HAP-1 (cell line): ENCODE measurements at regions not wholly inside any gene's neighbourhood (a gene's known extent, or its start where the extent isn't known, plus 50 kb on each side); places are given as distances from the start of the nearest gene placed in this dataset.

Source experiments
- DNase-seq, 2 experiments: peaks; one replicate each; pipeline ENCODE4 v3.0.0-alpha.2; 2016 to 2020; ENCODE audit warnings: low spot score in 2 of 2
- H3K27me3 ChIP-seq: fragments of 250-450 bp; sonication (Bioruptor Pico); 2 replicates; pipeline ENCODE4 v1.5.1; 2020; ENCODE audit warnings: low read depth, mild to moderate bottlenecking, moderate library complexity
- H3K36me3 ChIP-seq: fragments of 250-450 bp; sonication (Bioruptor Pico); replicated peaks from 2 replicates; pipeline ENCODE4 v1.5.1; 2020; ENCODE audit warnings: mild to moderate bottlenecking
- H3K4me1 ChIP-seq: fragments of 250-450 bp; sonication (Bioruptor Pico); 2 replicates; pipeline ENCODE4 v1.5.1; 2020; ENCODE audit warnings: mild to moderate bottlenecking
- H3K4me3 ChIP-seq: fragments of 250-450 bp; sonication (Bioruptor Pico); 2 replicates; pipeline ENCODE4 v1.5.1; 2020; ENCODE audit warnings: mild to moderate bottlenecking, moderate library complexity
- H3K9me3 ChIP-seq: fragments of 250-450 bp; sonication (Bioruptor Pico); 2 replicates; pipeline ENCODE4 v1.5.1; 2020; ENCODE audit warnings: mild to moderate bottlenecking, moderate library complexity
- in situ Hi-C: fragments of 300-500 bp; cut with MboI; formaldehyde crosslinking; loops from 3 replicates; pipeline ENCODE4 v1.14.3; 2020; ENCODE audit warnings: low sequenced_read_pairs, inconsistent platforms, mixed read lengths

DNA sequence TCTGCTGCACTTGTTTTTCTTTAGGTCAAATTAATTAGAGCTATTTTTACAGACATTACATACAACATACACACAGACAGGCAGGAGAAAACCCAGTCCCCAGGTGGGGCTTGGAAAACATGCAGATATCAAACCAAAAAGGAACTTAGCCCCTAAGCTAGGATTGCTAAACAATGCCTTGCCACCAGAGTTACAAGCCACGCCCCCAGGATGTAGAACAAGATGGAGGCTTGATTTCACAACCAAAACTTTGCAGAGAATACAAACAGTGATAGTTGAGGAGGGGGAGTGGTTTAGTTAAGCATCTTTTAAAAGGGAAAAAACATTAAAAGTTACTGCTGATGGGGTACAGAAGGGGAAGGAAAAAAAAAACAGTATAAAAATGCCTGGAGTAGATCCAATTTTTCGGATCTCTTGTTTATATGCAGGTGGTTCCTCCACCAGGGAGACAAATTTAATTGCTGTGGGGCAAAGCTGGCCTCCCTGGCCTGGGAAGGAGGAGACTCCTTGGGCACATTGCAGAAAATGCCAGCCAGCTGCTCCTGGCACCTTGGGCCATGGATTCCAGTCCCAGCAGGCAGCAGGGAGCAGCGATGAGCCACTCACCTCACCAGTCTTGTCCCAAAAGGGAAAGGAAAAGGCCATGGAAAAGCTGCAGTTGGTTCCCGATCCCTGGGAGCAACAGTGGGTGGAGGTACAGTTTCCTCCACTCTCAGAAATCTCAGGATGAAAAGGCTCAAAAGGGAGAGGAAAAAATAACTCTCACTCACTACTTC, 348.4 kb upstream of the REG3G start:
- Histone ChIP-seq H3K4me1 (no peaks in the 10 kb centered on the region), H3K9me3 (no peaks in the 10 kb centered on the region), H3K36me3 (no peaks in the 10 kb centered on the region), H3K27me3 (no peaks in the 10 kb centered on the region), H3K4me3 (no peak overlapping the region)
- DNase-seq: no peak
- in situ Hi-C loops: no loop called here

GRCh38 chr2:78677774-78678173, 347.7 kb upstream of the REG3G start:
- in situ Hi-C loops: no loop called here
- H3K27me3 ChIP-seq: no peaks in the 10 kb centered on the region
- DNase-seq: no peak
- no peaks in the 10 kb centered on the region for H3K4me1 ChIP-seq
- H3K36me3 ChIP-seq: no peaks in the 10 kb centered on the region
- no peaks in the 10 kb centered on the region for H3K9me3 ChIP-seq
- no peak overlapping the region for H3K4me3 ChIP-seq

GRCh38 chr2:78681386-78681785, 344.1 kb upstream of the REG3G start:
- Histone ChIP-seq H3K27me3 (no peaks in the 10 kb centered on the region), H3K9me3 (no peaks in the 10 kb centered on the region), H3K4me3 (no peak overlapping the region), H3K36me3 (no peaks in the 10 kb centered on the region), H3K4me1 (no peaks in the 10 kb centered on the region)
- in situ Hi-C loops: no loop called here
- DNase-seq: no peak

DNA sequence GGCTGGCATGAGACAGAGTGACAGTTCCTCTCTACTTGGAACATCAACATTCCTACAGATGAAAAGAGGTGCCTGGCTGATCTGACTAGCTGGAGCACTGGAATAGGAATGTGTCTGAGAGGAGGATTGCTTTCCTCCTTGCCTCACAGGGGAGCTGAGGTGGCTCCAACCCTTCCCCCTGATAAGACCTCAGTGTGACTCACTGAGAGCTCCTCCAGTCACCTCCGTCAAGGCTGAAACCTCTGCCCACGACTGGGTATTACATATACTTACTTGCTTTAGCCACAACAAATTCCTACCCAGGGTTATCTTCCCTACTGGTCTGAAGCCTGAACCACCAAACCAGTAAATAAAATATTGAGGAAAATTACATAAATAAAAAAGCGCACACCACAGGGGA, 342.7 kb upstream of the REG3G start:
- DNase-seq: no peak
- in situ Hi-C loops: no loop called here

DNA sequence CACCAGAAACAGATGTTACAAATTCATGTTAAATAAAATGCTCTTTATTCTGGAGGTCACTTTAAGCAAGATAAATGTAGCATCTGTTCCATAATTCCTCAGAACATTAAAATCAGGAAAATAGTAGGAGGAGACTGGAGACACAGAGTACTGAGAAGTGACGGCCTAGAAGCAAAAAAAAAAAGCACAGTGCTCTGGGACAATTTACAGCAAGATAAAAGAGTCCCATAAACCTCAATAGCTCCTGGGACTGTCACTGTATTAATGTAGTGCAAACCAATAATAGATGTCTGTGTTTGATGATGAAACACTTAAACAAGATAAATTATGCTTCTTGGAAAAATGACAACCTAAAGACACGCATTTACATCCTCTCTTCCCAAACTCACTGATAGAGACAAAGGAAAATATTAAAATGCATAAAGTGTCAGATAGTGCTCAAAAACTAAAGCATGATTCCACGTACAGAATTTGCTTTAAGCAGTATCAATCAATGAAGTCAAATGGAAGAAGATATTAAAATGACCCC, 338.8 kb upstream of the REG3G start:
- Histone ChIP-seq H3K4me3 (no peak overlapping the region), H3K36me3 (no peaks in the 10 kb centered on the region), H3K27me3 (no peaks in the 10 kb centered on the region), H3K4me1 (no peaks in the 10 kb centered on the region), H3K9me3 (no peaks in the 10 kb centered on the region)
- in situ Hi-C loops: no loop called here
- DNase-seq: no peak

More for the DNA sequence above, 342.7 kb upstream of the REG3G start:
- Histone ChIP-seq H3K4me1 (no peaks in the 10 kb centered on the region), H3K9me3 (no peaks in the 10 kb centered on the region), H3K36me3 (no peaks in the 10 kb centered on the region), H3K4me3 (no peak overlapping the region), H3K27me3 (no peaks in the 10 kb centered on the region)

- Histone ChIP-seq H3K4me1 (no peaks in the 10 kb centered on the region), H3K4me3 (no peak overlapping the region), H3K27me3 (no peaks in the 10 kb centered on the region), H3K36me3 (no peaks in the 10 kb centered on the region), H3K9me3 (no peaks in the 10 kb centered on the region)
- no peak for DNase-seq
- in situ Hi-C loops: no loop called here
Measured at GRCh38 chr2:78699696-78700095, 325.8 kb upstream of the REG3G start.

DNA sequence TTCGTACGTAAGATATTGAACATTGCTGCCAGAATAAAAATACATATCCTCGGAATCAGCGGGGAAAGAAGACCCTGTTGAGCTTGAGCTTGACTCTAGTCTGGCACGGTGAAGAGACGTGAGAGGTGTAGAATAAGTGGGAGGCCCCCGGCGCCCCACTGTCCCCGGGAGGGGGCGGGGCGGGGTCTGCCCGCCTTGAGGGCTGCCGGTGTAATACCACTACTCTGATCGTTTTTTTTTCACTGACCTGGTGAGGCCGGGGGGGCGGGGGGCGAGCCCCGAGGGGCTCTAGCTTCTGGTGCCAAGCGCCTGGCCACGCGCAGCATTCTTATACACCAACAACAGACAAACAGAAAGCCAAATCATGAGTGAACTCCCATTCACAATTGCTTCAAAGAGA, 324.0 kb upstream of the REG3G start:
- Histone ChIP-seq H3K36me3 (no peaks in the 10 kb centered on the region), H3K27me3 (no peaks in the 10 kb centered on the region), H3K9me3 (no peaks in the 10 kb centered on the region), H3K4me1 (no peaks in the 10 kb centered on the region), H3K4me3 (no peak overlapping the region)
- no peak for DNase-seq
- in situ Hi-C loops: no loop called here

GRCh38 chr2:78707776-78708386, 317.6 kb upstream of the REG3G start:
- Histone ChIP-seq H3K4me3 (no peak overlapping the region), H3K9me3 (no peaks in the 10 kb centered on the region), H3K27me3 (no peaks in the 10 kb centered on the region), H3K36me3 (no peaks in the 10 kb centered on the region), H3K4me1 (no peaks in the 10 kb centered on the region)
- in situ Hi-C loops: no loop called here
- DNase-seq: no peak

DNA sequence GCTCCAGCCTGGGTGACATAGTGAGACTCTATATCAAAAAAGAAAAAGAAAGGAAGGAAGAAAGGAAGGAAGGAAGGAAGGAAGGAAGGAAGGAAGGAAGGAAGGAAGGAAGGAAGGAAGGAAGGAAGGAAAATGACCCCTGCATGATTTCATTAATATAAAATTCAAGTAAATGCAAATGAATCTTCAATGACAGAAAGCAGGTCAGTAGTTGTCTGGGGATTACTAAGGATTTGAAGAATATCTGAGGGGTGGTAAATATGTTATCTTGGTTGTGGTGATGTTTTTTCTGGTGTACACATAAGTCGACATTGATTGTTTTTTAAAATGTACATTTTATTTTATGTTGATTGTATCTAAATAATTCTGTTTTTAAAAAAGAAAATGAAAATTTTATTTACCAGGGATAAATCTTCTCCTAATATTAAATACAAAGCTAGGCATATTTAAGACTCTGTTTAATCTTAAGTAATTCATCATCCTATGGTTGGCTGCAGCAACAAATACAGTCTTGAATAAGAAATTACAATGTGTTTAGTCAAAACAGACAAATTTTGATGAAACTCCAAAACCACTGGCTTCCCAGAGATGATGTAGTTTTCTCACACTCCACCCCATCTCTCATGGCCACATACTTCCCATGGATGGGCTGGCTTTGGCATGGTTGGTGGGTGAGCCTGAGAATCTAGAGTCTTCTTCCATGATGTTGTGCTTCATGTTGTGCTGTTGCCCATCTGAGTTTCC, 314.7 kb upstream of the REG3G start:
- H3K4me1 ChIP-seq: no peaks in the 10 kb centered on the region
- DNase-seq: no peak
- no peak overlapping the region for H3K4me3 ChIP-seq
- in situ Hi-C loops: no loop called here
- no peaks in the 10 kb centered on the region for H3K9me3 ChIP-seq
- H3K27me3 ChIP-seq: no peaks in the 10 kb centered on the region
- no peaks in the 10 kb centered on the region for H3K36me3 ChIP-seq

GRCh38 chr2:78715293-78715692, 310.2 kb upstream of the REG3G start:
- Histone ChIP-seq H3K27me3 (no peaks in the 10 kb centered on the region), H3K4me3 (no peak overlapping the region), H3K4me1 (no peaks in the 10 kb centered on the region), H3K36me3 (no peaks in the 10 kb centered on the region), H3K9me3 (no peaks in the 10 kb centered on the region)
- no peak for DNase-seq
- in situ Hi-C loops: no loop called here

DNA sequence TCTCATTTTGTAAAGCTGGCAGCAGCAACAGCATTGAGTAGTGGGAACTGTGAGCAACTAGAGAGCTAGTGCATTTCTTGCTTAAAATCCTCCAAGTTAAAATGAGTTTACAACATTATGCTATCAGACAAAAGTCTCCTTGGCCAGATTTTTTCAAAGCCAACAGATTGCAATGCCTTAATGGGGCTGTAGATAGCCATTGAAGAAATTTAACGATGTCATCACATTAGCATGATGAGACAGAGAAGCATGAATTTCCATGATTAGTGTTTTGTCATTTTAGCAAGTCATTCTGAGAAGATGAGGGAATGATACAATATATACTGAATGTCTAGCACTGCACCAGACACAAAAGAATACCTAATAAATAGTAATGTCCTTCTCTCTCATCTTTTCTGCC, 307.5 kb upstream of the REG3G start:
- Histone ChIP-seq H3K27me3 (no peaks in the 10 kb centered on the region), H3K4me3 (no peak overlapping the region), H3K4me1 (no peaks in the 10 kb centered on the region), H3K9me3 (no peaks in the 10 kb centered on the region), H3K36me3 (no peaks in the 10 kb centered on the region)
- in situ Hi-C loops: no loop called here
- DNase-seq: no peak

- no peaks in the 10 kb centered on the region for H3K9me3 ChIP-seq
- no peaks in the 10 kb centered on the region for H3K36me3 ChIP-seq
- no peaks in the 10 kb centered on the region for H3K4me1 ChIP-seq
- in situ Hi-C loops: no loop called here
- no peak overlapping the region for H3K4me3 ChIP-seq
- DNase-seq: no peak
- H3K27me3 ChIP-seq: no peaks in the 10 kb centered on the region
Measured at GRCh38 chr2:78718473-78718872, 307.0 kb upstream of the REG3G start.

GRCh38 chr2:78721355-78722033, 304.0 kb upstream of the REG3G start:
- Histone ChIP-seq H3K36me3 (no peaks in the 10 kb centered on the region), H3K27me3 (no peaks in the 10 kb centered on the region), H3K4me1 (no peaks in the 10 kb centered on the region), H3K9me3 (no peaks in the 10 kb centered on the region), H3K4me3 (no peak overlapping the region)
- in situ Hi-C loops: no loop called here
- DNase-seq: no peak
